GM18499 (cell line): ENCODE measurements at regions not wholly inside any gene's neighbourhood (a gene's known extent, or its start where the extent isn't known, plus 50 kb on each side); places are given as distances from the start of the nearest gene placed in this dataset.
"Not testable (repeated sequence)": the region's sequence is repeated elsewhere in the genome, so short reads cannot be mapped to it uniquely, and the experiment has no call there.

Experiments
- ATAC-seq: cut with Tn5 transposase; IDR thresholded peaks from one replicate; pipeline ENCODE4 v1.9.1; 2021; ENCODE audit warnings: moderate number of reproducible peaks; ENCODE audit not compliant: insufficient read depth, unreplicated experiment

DNA sequence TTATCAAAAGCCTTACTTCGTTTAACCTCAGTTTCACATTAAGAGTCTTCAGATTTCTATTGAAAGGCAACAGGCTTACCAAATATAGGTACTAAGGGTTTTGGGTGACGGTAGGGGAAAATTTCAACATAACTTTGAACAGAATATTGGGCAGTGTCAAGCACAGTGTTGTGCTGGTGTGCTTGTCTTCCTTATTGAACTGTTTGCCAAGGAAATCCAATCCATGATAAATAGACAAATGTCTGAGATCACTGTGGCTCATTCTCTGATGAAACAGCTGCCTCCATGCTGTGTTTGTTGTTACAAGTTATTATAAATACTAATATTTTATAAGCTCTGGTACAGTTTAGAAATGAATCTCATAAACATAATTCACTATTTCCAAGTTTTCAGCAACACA, 730.1 kb downstream of the NR2F1-AS1 start:
- no peak for ATAC-seq

DNA sequence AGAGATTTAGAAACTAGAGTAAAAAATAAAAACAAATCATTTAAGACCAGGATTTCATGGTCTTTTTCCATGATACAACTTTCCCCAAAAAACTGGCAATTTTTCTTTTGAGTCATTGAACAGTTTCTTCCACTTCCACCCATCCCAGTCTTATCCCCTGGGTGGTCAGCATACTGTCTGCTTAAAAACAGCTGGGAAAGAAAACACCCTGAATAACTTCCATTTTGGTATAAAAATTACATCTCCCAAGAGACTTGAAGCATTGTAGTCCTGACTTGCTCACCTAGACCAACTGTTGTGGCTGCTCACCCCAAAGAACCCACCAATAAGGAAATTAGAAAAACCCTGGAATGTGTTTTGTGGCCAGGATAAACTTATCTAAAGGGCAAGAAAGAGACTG, 731.3 kb downstream of the NR2F1-AS1 start:
- no peak for ATAC-seq

DNA sequence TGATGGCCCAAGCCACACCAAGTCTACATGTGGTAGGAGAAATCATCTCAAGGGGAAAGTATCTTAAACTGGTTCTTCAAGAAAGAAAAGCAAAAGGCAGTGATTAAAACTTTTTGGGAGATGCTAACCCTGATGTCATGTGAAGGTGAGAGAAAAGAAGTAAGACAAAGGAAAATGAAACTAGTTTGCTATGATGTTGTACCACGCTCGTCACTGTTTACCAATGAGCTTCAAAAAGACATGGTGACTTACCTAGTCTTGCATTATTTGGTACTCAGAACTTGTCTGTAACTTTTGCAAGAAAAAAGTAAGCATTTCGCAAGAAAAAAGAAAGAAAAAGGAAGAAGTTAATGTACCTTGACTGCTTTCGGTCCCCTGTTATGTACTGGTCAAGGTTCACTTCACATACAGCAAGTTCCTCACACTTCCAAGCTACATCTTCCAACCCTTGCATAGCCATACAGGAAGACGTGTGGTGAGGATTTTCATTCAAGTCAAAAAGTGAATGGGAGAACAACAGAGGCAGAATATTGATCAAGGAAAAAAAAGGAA, 739.3 kb downstream of the NR2F1-AS1 start:
- ATAC-seq = no peak

DNA sequence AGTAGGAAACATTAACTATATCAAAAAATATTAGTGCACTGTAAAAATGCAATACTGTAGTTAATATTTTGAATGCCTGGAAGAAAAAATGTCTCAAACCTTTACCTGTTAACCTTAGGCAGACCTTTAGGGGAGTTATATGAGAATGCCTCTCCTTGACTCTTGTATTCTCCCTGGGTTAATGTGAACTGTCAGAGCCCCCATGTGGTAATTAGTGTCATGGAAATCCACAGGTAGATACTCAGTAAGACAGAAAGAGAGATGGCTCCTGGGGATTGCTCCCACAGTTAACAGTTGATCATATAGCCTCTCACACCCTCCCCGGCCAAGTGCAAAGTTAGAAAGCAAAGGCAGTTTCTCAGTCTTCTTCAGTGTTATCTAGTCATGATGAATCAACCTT, 742.8 kb downstream of the NR2F1-AS1 start:
- ATAC-seq = no peak

DNA sequence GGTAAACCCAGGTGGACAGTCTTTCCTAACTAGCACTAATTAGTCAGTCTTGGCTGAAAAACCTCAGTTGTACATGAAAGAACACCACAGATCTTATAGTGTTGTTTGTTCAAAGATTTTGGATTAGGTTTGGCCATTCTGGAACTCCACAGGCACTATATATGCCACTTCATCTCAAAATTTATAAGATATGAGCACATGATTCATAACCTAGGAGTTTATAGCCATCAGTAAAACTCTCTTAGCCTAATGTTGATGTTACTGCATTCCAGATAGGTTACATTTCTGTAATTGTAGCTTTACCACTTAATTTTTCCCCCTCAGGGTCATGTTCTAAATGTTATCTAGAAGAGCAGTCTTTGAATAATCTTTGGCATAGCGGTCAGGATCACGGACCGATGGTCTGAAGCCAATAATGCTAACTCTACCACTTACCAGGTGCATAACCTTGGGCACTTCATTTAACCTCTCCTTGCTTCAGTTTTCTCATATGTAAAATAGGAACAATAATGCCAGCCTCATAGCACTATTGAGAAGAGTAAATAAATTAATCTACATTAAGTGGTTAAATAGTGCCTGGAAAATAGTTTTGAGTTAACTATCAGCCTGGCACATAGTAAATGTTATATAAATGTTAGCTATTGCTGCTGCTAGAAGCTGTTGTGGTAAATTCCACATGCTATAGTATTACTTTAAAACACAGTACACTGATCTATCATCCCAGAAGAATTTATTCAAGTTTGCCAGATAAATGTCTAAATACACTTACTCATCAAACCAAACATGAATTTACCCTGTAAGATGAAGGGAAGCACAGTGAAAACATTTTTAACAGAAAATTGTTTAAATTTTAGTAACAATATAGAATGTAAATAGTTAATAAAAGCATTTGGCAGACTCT, 743.9 kb downstream of the NR2F1-AS1 start:
- ATAC-seq = no peak

DNA sequence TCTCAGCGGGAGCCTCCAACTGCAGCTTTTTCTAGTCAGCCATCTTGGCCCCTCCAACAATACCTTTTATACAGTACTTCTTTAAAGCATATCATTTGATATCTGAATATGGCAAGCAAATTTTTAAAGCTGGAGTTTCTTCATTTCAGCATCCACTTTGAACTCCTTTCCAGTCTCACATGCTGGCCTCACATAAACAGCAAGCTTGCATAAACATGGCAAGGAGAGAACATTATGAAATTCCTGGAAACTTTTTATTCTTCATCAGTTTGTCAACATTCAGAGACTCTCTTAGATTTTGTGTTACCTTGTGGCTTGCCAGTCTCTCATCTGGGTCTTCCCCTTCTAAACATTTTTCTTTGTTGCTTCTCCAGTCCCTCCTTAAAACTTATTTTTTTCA, 745.3 kb downstream of the NR2F1-AS1 start:
- no peak for ATAC-seq

DNA sequence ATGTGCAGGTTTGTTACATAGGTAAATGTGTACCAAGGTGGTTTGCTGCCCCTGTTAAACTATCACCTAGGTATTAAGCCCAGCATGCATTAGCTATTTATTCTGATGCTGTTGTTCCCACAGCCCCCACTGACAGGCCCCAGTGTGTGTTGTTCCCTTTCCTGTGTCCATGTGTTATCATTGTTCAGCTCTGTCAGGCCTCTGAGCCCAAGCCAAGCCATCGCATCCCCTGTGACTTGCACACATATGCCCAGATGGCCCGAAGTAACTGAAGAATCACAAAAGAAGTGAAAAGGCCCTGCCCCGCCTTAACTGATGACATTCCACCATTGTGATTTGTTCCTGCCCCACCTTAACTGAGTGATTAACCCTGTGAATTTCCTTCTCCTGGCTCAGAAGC, 757.5 kb downstream of the NR2F1-AS1 start:
- ATAC-seq = not testable (repeated sequence)

DNA sequence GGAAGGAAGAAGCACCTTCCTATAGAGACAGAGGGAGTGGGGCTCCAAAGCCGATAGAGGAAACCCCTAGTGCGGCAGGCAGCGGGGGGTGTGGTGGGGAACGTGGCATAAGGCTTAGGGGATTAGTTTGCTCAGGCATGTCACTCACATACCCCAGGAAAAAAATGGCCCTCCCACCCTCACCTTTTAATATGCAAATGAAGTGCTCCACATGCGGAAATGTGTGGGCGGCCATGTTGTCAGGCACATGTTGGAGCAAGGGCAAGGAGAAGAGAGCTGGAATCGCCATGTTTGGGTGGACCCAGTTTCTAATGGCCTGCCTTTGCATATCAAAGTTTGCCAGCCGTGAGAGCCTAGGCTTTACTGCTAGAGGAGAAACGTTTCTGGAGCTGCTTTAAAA, 758.8 kb downstream of the NR2F1-AS1 start:
- no peak for ATAC-seq

DNA sequence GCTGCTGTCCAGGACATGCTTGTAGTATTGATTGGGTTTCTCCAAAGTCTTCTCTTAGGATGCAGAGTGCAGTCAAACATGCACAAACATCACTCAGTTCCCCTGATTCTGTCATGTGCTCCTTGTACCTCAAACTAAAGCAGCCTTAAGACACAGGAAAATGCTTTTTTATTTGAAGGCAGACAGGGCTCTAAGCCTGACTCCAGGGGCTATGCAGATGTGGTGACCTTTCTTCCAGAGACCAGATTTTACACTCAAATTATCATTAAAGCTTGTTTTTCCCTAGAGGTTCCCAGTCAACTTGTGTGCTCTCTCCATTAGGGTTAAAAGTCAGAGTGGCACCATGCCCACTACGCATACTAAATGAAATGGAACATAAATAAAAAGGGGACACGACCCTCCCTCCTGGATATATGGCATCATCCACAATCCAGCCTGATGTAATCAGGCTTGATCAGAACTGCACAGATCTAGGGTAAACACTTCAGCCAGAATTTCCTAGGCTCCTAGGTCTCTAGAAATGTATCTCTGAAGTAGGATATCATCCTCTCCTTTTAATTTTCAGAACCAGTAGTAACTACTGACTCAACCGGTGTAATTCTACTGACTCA, 771.1 kb downstream of the NR2F1-AS1 start:
- no peak for ATAC-seq

DNA sequence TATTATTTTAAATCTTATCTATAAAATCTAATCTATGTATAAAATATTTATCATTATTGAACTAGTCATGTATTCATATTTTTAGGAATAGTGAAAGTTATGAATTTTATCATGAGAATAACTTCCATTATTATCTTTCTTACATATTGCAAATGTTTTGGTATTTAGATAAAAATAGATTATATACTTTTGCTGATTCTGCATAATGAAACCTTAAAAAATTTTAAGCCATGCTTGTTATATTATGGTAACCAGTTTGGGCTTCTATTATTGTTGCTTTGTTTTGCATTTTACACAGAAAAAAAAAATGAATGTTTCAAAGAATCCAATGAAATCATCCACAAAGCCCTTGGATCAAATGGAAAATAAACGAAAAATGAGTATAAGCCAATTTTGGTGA, 772.5 kb downstream of the NR2F1-AS1 start:
- ATAC-seq = no peak

DNA sequence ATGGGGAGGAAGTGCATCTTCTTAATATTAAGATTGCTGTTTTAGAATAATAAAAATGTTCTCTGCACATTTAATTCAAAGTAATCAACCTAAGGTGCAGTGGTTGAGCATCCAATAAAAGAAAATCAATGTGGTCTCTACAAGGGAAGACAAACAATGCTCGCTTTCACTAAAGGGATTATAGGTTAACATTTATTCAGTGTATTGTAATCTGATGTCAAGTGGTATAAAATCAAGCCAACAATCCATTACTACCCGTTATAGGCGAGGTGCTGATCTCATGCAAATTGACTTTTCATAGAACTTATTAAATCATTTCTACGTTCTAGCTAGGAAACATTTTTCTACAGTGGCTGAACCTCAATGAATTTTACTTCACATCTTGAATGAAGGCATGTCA, 773.9 kb downstream of the NR2F1-AS1 start:
- ATAC-seq = no peak

DNA sequence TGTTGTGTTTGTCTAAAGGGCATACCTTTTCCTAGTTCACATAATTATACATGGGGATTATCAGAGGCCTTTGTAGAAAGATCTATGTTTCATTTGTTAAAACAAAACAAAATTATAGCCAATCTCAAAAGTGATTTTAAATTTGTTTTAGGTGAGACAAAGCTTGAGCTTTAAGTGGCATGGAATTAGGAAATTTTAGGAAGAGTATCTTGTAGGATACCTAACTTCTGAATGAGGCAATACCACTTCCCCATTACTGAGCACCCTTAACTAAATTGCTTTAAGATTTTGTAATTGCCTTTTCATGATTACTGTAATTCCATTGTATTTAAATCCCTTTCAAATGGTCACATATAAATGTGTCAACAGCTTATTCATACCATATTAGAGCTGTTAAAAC, 775.6 kb downstream of the NR2F1-AS1 start:
- ATAC-seq = no peak

DNA sequence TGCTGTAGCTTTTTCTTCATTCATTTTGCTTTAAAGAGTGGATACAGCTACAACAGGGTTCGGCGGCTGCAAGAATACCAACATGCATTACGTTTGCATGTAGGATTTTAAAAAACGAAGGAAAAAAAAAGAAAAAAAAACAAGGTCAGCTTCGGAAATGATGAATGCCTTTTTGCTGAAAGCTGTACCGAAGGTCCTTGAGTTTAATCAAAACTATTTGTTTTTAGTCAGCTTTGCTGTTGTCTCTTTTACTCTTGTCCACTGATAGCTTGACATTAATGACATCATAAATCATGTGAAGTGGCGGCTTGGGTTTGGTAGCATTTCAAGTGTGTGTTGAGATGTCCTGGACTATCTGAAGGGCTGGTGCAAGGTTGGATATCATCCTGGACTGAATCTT, 779.1 kb downstream of the NR2F1-AS1 start:
- ATAC-seq = no peak

DNA sequence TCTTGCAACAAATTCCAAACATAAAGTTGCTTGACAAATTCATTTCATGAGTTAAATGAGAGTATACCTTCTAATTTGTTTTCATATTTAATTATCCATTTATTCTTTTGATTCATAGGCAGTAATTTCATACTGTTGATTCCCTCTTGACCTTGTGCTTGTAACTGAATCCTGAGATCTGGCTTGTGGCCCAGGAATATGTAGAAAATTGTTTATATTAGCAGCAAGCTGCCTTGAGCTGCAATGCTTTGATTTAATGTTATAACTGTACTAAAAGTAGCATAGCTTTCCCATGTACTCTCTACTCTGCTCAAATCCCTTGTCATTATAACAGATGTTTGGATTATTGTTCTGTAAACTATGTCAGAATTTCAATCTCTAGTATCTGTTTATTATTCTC, 780.7 kb downstream of the NR2F1-AS1 start:
- ATAC-seq = no peak

DNA sequence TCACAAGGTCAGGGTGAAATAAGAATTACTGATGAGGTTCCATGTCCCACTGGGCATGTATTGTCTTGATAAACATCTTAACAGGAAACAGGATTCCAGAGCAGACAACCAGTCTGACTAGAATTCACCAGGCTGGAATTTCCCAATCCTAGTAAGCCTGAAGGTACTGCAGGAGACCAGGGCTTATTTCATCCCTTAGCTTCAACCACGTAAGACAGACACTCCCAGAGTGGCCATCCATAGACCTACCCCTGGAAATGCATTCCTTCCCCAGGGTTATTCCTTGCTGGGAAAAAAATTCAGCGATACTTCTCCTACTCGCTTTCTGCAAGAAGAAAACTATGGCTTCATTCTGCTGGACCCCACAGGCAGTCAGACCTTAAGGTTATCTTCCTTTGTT, 785.4 kb downstream of the NR2F1-AS1 start:
- no peak for ATAC-seq

DNA sequence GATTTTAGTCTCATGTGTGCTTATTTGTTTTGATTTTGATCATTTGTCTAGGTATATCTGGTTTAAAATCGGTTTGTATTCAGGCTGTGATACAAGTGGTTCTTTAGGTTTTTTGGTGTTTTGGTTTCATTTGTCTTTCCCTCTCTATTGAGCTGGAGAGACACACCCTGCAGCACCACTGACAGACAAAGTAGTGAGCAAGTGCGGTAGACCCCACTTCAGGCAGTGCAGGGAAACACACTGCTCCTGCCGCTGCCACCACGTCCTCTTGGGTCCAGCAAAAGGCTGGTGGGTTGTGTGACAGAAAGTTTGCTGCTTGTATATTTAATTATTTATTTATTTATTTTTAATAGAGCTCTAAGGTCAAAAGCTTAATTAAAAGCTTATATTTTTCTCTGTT, 801.0 kb downstream of the NR2F1-AS1 start:
- no peak for ATAC-seq

DNA sequence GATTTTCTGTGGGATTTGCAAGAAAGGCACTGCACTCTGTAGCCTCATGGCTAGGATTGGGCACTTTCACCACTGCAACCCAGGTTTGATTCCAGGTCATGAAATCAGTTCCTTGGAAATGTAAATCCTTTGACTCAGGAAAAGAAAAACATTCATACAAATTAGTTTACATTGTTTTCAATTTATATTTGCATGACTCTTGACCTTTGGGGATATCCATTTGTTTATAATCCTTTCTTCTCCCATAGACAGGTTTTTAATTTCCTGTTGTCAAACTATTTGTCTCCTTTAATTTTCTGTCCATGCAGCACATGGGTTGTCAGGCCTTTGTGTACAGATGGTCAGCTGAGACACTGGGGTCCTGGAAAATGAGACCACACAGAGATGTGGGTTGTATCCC, 801.5 kb downstream of the NR2F1-AS1 start:
- no peak for ATAC-seq

DNA sequence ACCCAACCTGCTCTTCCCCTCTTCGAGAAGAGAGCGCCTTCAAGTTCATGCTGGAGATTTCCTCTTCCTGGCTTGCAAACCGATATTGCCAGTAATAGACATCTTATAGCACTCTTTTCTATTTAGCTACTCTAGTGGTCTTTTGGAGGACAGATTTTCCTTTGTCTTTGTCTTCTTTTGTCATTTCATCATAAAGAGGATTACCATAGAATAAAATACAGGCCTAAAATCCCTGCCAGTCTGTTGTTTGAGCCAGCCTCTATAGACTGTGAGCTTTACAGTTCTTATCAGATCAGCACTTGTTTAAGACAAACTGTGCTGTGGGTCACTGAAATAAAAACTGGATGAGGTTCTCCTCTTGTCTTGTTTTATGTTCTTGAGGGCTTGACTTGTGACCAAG, 802.8 kb downstream of the NR2F1-AS1 start:
- no peak for ATAC-seq

DNA sequence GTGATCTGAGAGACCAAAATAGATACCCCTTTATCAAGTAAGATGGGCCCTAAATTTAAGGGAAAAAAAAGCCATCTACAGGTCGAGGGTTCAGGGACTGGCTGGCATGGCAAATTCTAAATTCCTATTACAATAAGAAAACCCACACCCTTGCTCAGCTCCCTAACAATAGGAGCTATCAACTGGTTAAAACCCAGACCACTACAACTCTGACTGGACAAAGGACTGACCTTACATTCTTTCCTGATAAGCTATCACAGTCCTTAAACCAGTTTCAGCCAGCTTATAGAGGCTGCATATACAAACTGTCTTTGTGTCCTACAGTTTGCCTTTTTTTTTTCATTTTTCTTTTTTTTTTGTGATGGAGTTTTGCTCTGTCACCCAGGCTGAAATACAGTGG, 803.6 kb downstream of the NR2F1-AS1 start:
- no peak for ATAC-seq

DNA sequence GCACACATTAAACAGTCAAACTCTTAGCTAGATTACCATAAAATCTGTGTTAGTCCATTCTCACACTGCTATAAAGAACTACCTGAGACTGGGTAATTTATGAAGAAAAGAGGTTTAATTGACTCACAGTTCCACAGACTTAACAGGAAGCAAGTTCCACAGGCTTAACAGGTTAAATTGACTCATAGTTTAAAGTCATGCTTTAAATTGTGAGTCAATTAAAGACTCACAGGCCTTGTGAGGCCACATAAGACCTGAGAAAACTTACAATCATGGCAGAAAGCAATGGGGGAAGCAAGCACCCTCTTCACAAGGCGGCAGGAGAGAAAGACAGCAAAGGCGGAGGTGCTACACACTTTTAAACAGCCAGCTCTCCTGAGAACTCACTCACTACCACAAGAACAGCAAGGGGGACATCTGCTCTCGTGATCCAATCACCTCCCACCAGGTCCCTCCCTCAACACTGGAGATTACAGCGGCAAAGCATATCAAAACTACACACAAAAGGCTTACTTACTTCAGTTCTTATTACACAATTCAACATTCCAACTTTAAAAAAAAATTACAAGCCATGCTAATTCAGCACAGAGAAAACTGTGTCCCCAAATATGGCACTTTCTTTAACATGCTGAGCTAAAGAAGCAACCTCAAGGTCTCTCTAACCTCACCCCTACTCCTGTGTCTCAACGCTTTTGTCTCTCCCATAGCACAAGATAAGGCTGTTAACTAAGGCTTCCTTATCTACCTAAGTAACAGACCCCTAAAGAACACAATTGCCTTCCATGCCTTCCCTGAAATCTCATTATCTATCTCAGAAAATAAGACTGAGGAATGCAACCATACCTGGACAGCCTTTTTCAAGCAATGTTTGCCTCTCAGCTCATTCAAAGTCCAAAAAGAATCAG, 805.1 kb downstream of the NR2F1-AS1 start:
- no peak for ATAC-seq

DNA sequence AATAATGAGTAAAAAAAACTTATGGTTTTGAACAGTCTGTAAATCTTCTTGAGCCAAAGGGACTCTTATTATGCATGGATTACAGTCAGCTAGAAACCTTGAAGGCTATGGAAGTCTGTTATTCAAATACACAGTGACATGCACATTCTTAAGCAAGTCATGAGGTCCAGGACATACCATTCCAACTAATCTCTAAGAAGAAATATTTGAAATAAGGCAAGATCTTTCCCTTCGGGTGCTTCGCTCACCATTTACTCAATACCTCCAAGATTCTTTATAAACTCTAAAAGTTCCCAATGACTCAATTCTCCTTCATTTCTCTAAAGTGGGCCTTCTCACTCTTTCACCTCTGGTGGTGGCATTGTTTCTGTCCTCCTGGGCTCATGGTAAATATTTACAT, 811.0 kb downstream of the NR2F1-AS1 start:
- no peak for ATAC-seq
